H9 (cell line): ENCODE measurements at regions not wholly inside any gene's neighbourhood (a gene's known extent, or its start where the extent isn't known, plus 50 kb on each side); places are given as distances from the start of the nearest gene placed in this dataset.

Experiments used
- DNase-seq: peaks from one replicate; pipeline ENCODE4 v3.0.0-alpha.2; 2017
- H2AFZ ChIP-seq: one replicate; pipeline ENCODE4 v1.6.1; 2013; ENCODE audit warnings: mild to moderate bottlenecking, low read length, control low read depth, moderate library complexity
- H2AK5ac ChIP-seq: 2 replicates; pipeline ENCODE4 v1.6.1; 2013; ENCODE audit warnings: low read length, control low read depth, mixed read lengths; ENCODE audit not compliant: insufficient read length
- H2BK120ac ChIP-seq: one replicate; pipeline ENCODE4 v1.6.1; 2013; ENCODE audit warnings: low read depth, mild to moderate bottlenecking, low read length, control low read depth, inconsistent platforms; ENCODE audit not compliant: poor library complexity, severe bottlenecking
- H2BK12ac ChIP-seq: 2 replicates; pipeline ENCODE4 v1.6.1; 2013; ENCODE audit warnings: low read length, control low read depth, mixed read lengths, low read depth; ENCODE audit not compliant: insufficient read length
- H2BK15ac ChIP-seq: 2 replicates; pipeline ENCODE4 v1.6.1; 2013; ENCODE audit warnings: low read depth, low read length, control low read depth
- H2BK20ac ChIP-seq: one replicate; pipeline ENCODE4 v1.6.1; 2013; ENCODE audit warnings: low read depth, mild to moderate bottlenecking, low read length, control low read depth, inconsistent platforms; ENCODE audit not compliant: poor library complexity, severe bottlenecking
- H2BK5ac ChIP-seq: 2 replicates; pipeline ENCODE4 v1.6.1; 2013; ENCODE audit warnings: low read length, control low read depth, mixed read lengths; ENCODE audit not compliant: insufficient read length
- H3K14ac ChIP-seq: 2 replicates; pipeline ENCODE4 v1.6.1; 2013; ENCODE audit warnings: low read length, control low read depth; ENCODE audit not compliant: insufficient read depth
- H3K18ac ChIP-seq: 2 replicates; pipeline ENCODE4 v1.6.1; 2013; ENCODE audit warnings: low read depth, mild to moderate bottlenecking, mixed read lengths, low read length, control low read depth; ENCODE audit not compliant: insufficient read length
- H3K23ac ChIP-seq: 2 replicates; pipeline ENCODE4 v1.6.1; 2013; ENCODE audit warnings: low read length, control low read depth, mixed read lengths, low read depth; ENCODE audit not compliant: insufficient read length
- H3K23me2 ChIP-seq: 2 replicates; pipeline ENCODE4 v1.6.1; 2013; ENCODE audit warnings: low read depth, mild to moderate bottlenecking, mixed read lengths, low read length, control low read depth; ENCODE audit not compliant: insufficient read length, poor library complexity, severe bottlenecking
- H3K27ac ChIP-seq: 2 replicates; pipeline ENCODE4 v1.5.1; 2013; ENCODE audit warnings: low read length, control low read depth, mixed read lengths, low read depth; ENCODE audit not compliant: insufficient read length
- H3K27me3 ChIP-seq: 2 replicates; pipeline ENCODE4 v1.6.1; 2013; ENCODE audit warnings: low read length, control low read depth, inconsistent platforms; ENCODE audit not compliant: insufficient read depth
- H3K4ac ChIP-seq: 2 replicates; pipeline ENCODE4 v1.6.1; 2013; ENCODE audit warnings: low read depth, mild to moderate bottlenecking, control low read depth, inconsistent platforms, low read length, moderate library complexity
- H3K4me1 ChIP-seq: 2 replicates; pipeline ENCODE4 v1.6.1; 2013; ENCODE audit warnings: low read length, control low read depth, inconsistent platforms; ENCODE audit not compliant: insufficient read depth
- H3K4me2 ChIP-seq: 2 replicates; pipeline ENCODE4 v1.6.1; 2013; ENCODE audit warnings: low read length, control low read depth, mixed read lengths; ENCODE audit not compliant: insufficient read length, insufficient read depth
- H3K56ac ChIP-seq: 2 replicates; pipeline ENCODE4 v1.6.1; 2013; ENCODE audit warnings: low read depth, mild to moderate bottlenecking, mixed read lengths, low read length, control low read depth; ENCODE audit not compliant: insufficient read length
- H3K79me1 ChIP-seq: 2 replicates; pipeline ENCODE4 v1.6.1; 2013; ENCODE audit warnings: low read depth, mild to moderate bottlenecking, moderate library complexity, low read length, control low read depth, inconsistent platforms; ENCODE audit not compliant: insufficient read depth, poor library complexity, severe bottlenecking
- H3K79me2 ChIP-seq: 2 replicates; pipeline ENCODE4 v1.6.1; 2013; ENCODE audit warnings: low read length, control low read depth, inconsistent platforms; ENCODE audit not compliant: insufficient read depth
- H3K9ac ChIP-seq: 2 replicates; pipeline ENCODE4 v1.6.1; 2013; ENCODE audit warnings: low read length, control low read depth, mixed read lengths; ENCODE audit not compliant: insufficient read length; ENCODE audit errors: extremely low read depth
- H3K9me3 ChIP-seq: one replicate; pipeline ENCODE4 v1.6.1; 2013; ENCODE audit warnings: low read depth, low read length, inconsistent platforms; ENCODE audit not compliant: control insufficient read depth
- H3T11ph ChIP-seq: one replicate; pipeline ENCODE4 v1.6.1; 2013; ENCODE audit warnings: mild to moderate bottlenecking, low read length, control low read depth, inconsistent platforms
- H4K20me1 ChIP-seq: one replicate; pipeline ENCODE4 v1.6.1; 2013; ENCODE audit not compliant: control insufficient read depth, insufficient read length, insufficient read depth
- H4K5ac ChIP-seq: 2 replicates; pipeline ENCODE4 v1.6.1; 2013; ENCODE audit warnings: low read depth, mild to moderate bottlenecking, mixed read lengths, low read length, control low read depth; ENCODE audit not compliant: insufficient read length
- H4K8ac ChIP-seq: replicated peaks from 2 replicates; pipeline ENCODE4 v1.6.1; 2013; ENCODE audit warnings: low read length, control low read depth, mixed read lengths, low read depth; ENCODE audit not compliant: insufficient read length
- H4K91ac ChIP-seq: 2 replicates; pipeline ENCODE4 v1.6.1; 2013; ENCODE audit warnings: low read depth, mild to moderate bottlenecking, moderate library complexity, mixed read lengths, low read length, control low read depth; ENCODE audit not compliant: insufficient read length
- H3K27ac Mint-ChIP-seq, 3 experiments: 2 replicates in 2 of 3; 3 replicates in 1 of 3; pipeline ENCODE4 v1.8.0; 2020 to 2021; ENCODE audit warnings: mixed read lengths in 3 of 3, mild to moderate bottlenecking in 1 of 3, moderate library complexity in 1 of 3
- H3K27me3 Mint-ChIP-seq: 2 replicates; pipeline ENCODE4 v1.8.0; 2021; ENCODE audit warnings: low read depth, mild to moderate bottlenecking, moderate library complexity, mixed read lengths
- H3K36me3 Mint-ChIP-seq, 3 experiments: 2 replicates in 2 of 3; 3 replicates in 1 of 3; pipeline ENCODE4 v1.8.0; 2020 to 2021; ENCODE audit warnings: low read depth in 3 of 3, mixed read lengths in 3 of 3; ENCODE audit not compliant: insufficient read depth in 1 of 3
- H3K4me1 Mint-ChIP-seq, 2 experiments: 2 replicates each; pipeline ENCODE4 v1.8.0; 2020; ENCODE audit warnings: mixed read lengths in 2 of 2
- H3K4me3 Mint-ChIP-seq, 2 experiments: 2 replicates in 1 of 2; 3 replicates in 1 of 2; pipeline ENCODE4 v1.8.0; 2020 to 2021; ENCODE audit warnings: mild to moderate bottlenecking in 2 of 2, mixed read lengths in 2 of 2, moderate library complexity in 1 of 2
- H3K9me3 Mint-ChIP-seq, 2 experiments: 2 replicates in 1 of 2; 3 replicates in 1 of 2; pipeline ENCODE4 v1.8.0; 2020; ENCODE audit warnings: mild to moderate bottlenecking in 2 of 2, mixed read lengths in 2 of 2, moderate library complexity in 1 of 2
- WGBS: extraction: QIAGEN DNeasy Blood & Tissue Kit; methylation state at CpG from one replicate; pipeline ENCODE4 v1.1.7; 2013; ENCODE audit warnings: missing lambda C conversion rate, low lambda C conversion rate, mixed read lengths; ENCODE audit not compliant: insufficient read length; ENCODE audit errors: extremely low coverage; 5-methylcytosine and 5-hydroxymethylcytosine counted together
- TF ChIP-seq, protein P1 (sequence below): fragments of 200-600 bp; sonication (generic); conservative IDR thresholded peaks from 3 replicates; pipeline ENCODE4 v1.8.0; 2021; ENCODE audit warnings: antibody characterized with exemption, mild to moderate bottlenecking

- no peaks in the 10 kb centered on the region for H3K79me2 ChIP-seq
- H2BK12ac ChIP-seq = no peak overlapping the region
- no peak overlapping the region for H3K56ac ChIP-seq
- Mint-ChIP-seq H3K27ac (peak overlapping the region in 1 of 3 experiments; percentile 48; a peak in 1 of 7 replicates), H3K36me3 (peaks cover 0 to 7% (median 0%) of the 10 kb centered on the region in 3 experiments; a peak in 1 of 7 replicates), H3K27me3 (no peaks in the 10 kb centered on the region), H3K9me3 (peaks cover 4 to 6% of the 10 kb centered on the region in 2 experiments; a peak in 2 of 5 replicates), H3K4me3 (no peak overlapping the region), H3K4me1 (peaks cover 26 to 27% of the 10 kb centered on the region in 2 experiments)
- no peak overlapping the region for H3K27ac ChIP-seq
- no peaks in the 10 kb centered on the region for H3K23me2 ChIP-seq
- H3K9me3 ChIP-seq = no peaks in the 10 kb centered on the region
- H2BK120ac ChIP-seq = no peak overlapping the region
- H3K9ac ChIP-seq = no peak overlapping the region
- no peaks in the 10 kb centered on the region for H4K20me1 ChIP-seq
- no peak overlapping the region for H2AFZ ChIP-seq
- no CpG with 5 or more reads among the region's 4 CpGs for WGBS
- H2AK5ac ChIP-seq = no peak overlapping the region
- no peak overlapping the region for H3K4ac ChIP-seq
- no peak overlapping the region for H4K91ac ChIP-seq
- H4K5ac ChIP-seq = no peak overlapping the region
- H2BK20ac ChIP-seq = no peak overlapping the region
- H3K27me3 ChIP-seq = no peaks in the 10 kb centered on the region
- H2BK5ac ChIP-seq = no peak overlapping the region
- H3K23ac ChIP-seq = no peak overlapping the region
- H3K79me1 ChIP-seq = no peaks in the 10 kb centered on the region
- TF ChIP-seq, protein P1, sequence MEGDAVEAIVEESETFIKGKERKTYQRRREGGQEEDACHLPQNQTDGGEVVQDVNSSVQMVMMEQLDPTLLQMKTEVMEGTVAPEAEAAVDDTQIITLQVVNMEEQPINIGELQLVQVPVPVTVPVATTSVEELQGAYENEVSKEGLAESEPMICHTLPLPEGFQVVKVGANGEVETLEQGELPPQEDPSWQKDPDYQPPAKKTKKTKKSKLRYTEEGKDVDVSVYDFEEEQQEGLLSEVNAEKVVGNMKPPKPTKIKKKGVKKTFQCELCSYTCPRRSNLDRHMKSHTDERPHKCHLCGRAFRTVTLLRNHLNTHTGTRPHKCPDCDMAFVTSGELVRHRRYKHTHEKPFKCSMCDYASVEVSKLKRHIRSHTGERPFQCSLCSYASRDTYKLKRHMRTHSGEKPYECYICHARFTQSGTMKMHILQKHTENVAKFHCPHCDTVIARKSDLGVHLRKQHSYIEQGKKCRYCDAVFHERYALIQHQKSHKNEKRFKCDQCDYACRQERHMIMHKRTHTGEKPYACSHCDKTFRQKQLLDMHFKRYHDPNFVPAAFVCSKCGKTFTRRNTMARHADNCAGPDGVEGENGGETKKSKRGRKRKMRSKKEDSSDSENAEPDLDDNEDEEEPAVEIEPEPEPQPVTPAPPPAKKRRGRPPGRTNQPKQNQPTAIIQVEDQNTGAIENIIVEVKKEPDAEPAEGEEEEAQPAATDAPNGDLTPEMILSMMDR = no peak
- H3T11ph ChIP-seq = no peak overlapping the region
- H3K4me1 ChIP-seq = no peaks in the 10 kb centered on the region; the same call in 1 of the 2 replicates
- H4K8ac ChIP-seq = no peak overlapping the region
- H2BK15ac ChIP-seq = no peak overlapping the region
- no peak overlapping the region for H3K14ac ChIP-seq
- no peak overlapping the region for H3K4me2 ChIP-seq
- DNase-seq = no peak
- H3K18ac ChIP-seq = no peak overlapping the region
Measured at GRCh38 chr5:152855441-152855840, 450.4 kb upstream of the NMUR2 start.
